Endothelial cell of hepatic sinusoid (primary cell): ENCODE measurements at regions not wholly inside any gene's neighbourhood (a gene's known extent, or its start where the extent isn't known, plus 50 kb on each side); places are given as distances from the start of the nearest gene placed in this dataset.

ENCODE experiments used
- in situ Hi-C: cut with HindIII; loops from 2 replicates; pipeline ENCODE4 v1.10.0; 2017; ENCODE audit warnings: low sequenced_read_pairs

GRCh38 chr1:168631671-168632400 is 55.4 kb downstream of the XCL1 start:
- in situ Hi-C loops = loop anchor here (5.0 kb wide), 1 partner anchor 75 kb away; no protein-coding TSS in a partner anchor

DNA sequence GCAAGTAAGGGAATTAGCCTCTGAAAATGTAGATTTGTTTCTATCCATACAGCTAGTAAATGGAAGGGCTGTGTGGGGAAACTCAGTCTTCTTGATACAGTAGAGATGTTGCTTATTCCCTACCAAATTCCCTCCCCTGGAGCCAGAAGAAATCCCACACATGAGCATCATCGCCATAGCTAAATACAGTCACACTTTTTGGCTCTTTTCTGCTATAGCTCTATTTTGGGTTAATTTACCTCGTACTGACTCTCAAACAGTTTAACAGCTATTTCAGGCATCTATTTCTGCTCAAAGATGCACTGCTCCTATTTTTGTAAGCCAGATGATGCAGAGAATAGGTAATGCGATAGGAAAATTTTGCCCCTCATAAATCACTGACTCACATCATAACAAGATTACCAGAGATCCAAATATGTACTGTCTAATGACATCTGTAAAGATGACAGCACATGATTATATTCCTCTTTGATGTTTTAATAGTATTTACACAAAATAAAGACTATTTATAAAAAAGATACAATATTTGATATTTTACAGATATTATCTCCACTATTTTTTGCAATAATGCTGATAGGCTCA is 58.6 kb downstream of the XCL1 start:
- in situ Hi-C loops = loop anchor here (5.0 kb wide), 1 partner anchor 78 kb away; no protein-coding TSS in a partner anchor

GRCh38 chr1:168636200-168636599 is 59.8 kb downstream of the XCL1 start:
- in situ Hi-C loops = no loop called here

DNA sequence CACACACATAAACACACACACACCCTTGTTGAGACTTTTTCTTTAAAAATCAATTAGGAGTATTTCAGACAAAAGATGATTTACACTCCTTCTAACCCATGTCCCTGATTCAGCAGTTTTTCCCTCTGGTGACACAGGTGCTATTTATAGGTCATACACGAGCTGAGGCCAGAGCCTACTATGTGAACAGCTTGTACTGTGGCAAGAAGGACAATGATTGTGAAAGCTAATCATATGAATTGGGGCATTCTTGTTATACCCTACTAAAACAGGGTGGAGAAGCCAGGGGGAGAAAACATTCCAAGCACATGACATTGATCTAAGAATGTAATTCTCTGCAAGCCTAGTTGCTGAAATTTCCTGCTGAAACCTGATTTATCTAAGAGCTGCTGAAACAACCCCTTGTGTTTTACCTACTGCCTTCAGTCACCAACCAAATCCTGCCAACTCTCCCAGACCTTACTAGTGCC is 60.3 kb downstream of the XCL1 start:
- in situ Hi-C loops = no loop called here

DNA sequence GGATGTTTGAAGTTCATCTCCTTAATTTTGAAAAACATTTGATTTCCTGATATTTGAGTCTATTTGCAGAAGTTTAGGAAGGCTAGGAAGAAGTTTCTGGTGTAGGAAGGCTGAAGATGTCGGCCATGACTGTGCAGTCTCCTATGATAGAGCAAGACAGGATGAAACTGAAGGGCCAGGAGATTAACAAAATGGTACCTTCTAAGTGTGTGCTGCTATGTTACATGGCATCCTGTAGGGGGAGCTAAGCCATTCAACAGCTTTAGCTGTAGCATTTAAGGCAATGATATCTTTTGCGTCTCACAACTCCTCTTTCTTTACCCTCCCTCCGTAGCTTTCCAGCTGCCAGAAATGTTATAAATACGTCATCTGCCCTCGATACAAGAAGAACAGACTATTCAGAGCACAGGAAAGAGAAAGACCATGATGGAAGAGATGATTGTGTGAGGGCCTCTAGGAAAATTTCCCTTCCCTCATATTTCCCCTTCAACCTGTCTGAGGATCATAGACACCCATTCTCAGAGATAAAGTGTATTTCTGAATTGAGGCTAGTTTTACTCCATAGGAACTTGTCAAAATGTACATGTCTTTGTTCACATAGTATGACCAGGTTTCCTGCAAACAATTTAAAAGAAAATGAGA is 61.1 kb downstream of the XCL1 start:
- in situ Hi-C loops = no loop called here

DNA sequence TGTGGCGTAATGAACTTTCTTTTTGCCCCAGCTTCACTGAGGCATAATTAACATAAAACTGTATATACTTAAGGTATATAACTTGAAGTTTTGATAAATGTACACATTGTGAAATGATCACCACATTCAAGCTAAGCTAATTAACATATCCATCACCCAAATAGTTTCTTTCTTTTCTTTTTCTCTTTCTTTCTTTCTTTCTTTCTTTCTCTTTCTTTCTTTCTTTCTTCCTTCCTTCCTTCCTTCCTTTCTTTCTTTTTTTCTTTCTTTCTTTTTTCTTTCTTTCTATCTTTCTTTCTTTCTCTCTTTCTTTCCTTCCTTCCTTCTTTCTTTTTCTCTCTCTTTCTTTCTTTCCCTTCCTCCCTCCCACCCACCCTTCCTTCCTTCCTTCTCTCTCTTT is 62.5 kb downstream of the XCL1 start:
- in situ Hi-C loops = no loop called here

DNA sequence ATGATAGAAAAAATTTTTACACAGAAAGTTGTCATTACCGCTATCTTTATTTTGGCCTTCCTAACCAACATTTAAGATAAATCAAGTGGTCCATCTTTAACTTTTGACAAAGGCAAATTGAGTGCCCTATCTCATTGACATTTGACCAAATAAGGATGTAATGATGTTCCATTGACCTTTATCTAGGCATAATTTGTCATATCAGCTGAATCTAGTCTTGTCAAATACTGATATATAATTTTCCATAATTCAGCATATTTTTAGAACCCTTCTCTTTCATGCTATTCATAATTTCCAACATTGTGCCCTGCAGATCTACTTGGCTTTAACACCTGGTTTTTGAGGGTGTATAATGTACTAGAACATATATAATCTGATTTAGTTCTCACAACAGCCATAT is 63.8 kb downstream of the XCL1 start:
- in situ Hi-C loops = no loop called here

DNA sequence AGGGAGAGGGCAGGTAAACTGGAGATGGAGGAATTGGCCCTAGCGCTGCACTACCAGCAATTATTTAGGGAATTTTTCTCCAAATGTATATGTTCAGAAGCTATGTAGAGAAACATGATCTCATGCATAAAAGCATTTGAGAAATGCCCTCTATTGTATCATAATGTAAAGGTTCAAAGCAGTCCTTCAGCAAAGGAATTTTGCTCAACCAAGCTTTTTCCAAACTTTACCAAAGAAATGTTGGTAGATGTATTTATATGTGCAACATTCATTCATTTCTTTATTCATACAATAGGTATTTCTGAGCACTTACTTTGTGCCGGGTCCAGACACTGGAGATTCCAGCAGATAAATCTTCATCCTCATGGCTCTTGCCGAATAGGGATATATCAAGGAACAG is 64.4 kb downstream of the XCL1 start:
- in situ Hi-C loops = no loop called here

GRCh38 chr1:168643152-168643551 is 66.7 kb downstream of the XCL1 start:
- in situ Hi-C loops = no loop called here
